Activated naive CD4-positive, alpha-beta T cell treated with anti-CD3 and anti-CD28 coated beads for 36 hours (primary cell): ENCODE measurements at regions not wholly inside any gene's neighbourhood (a gene's known extent, or its start where the extent isn't known, plus 50 kb on each side); places are given as distances from the start of the nearest gene placed in this dataset.

ENCODE experiments used
- CTCF ChIA-PET: fragments of 350-600 bp; sonication (Branson Sonifier 250); formaldehyde crosslinking; loops from one replicate; lab custom pipeline; 2021; ENCODE audit warnings: antibody characterized with exemption; lab: Charles Lee
- DNase-seq: peaks from one replicate; pipeline ENCODE4 v3.0.0-alpha.2; 2020
- H3K27ac Mint-ChIP-seq: one replicate; pipeline ENCODE4 v1.8.0; 2021; ENCODE audit warnings: mild to moderate bottlenecking, mixed read lengths
- H3K27me3 Mint-ChIP-seq: one replicate; pipeline ENCODE4 v1.8.0; 2021; ENCODE audit warnings: low read depth, mixed read lengths
- H3K36me3 Mint-ChIP-seq: one replicate; pipeline ENCODE4 v1.8.0; 2021; ENCODE audit warnings: low read depth, mixed read lengths
- H3K4me1 Mint-ChIP-seq: one replicate; pipeline ENCODE4 v1.8.0; 2021; ENCODE audit warnings: low read depth, mixed read lengths
- H3K4me3 Mint-ChIP-seq: one replicate; pipeline ENCODE4 v1.8.0; 2021; ENCODE audit warnings: mild to moderate bottlenecking, moderate library complexity, mixed read lengths
- H3K9me3 Mint-ChIP-seq: one replicate; pipeline ENCODE4 v1.8.0; 2021; ENCODE audit warnings: mixed read lengths
- intact Hi-C: fragments of 100-400 bp; cut with micrococcal nuclease; formaldehyde crosslinking; loops from one replicate; pipeline ENCODE4 v1.15.1; 2023

- H3K4me3 Mint-ChIP-seq: no peak overlapping the region
- H3K4me1 Mint-ChIP-seq: peaks cover 3% of the 10 kb centered on the region
- H3K36me3 Mint-ChIP-seq: no peaks in the 10 kb centered on the region
- H3K27me3 Mint-ChIP-seq: no peaks in the 10 kb centered on the region
- no peak overlapping the region for H3K27ac Mint-ChIP-seq
- no peak for DNase-seq
- CTCF ChIA-PET: interaction anchor here (0.7 to 0.8 kb wide), 3 partner anchors 19 to 282 kb away, joined by 3 read pairs; no protein-coding TSS in a partner anchor
- intact Hi-C loops: no loop called here
- peaks cover 1% of the 10 kb centered on the region for H3K9me3 Mint-ChIP-seq
These were observed 370.6 kb upstream of the MAN1A1 start for GRCh38 chr6:119720160-119720559.

- H3K9me3 Mint-ChIP-seq: no peaks in the 10 kb centered on the region
- H3K4me3 Mint-ChIP-seq: no peak overlapping the region
- no peaks in the 10 kb centered on the region for H3K36me3 Mint-ChIP-seq
- intact Hi-C loops: no loop called here
- H3K4me1 Mint-ChIP-seq: peaks cover 3% of the 10 kb centered on the region
- CTCF ChIA-PET: no interaction called here
- no peak for DNase-seq
- no peak overlapping the region for H3K27ac Mint-ChIP-seq
- H3K27me3 Mint-ChIP-seq: no peaks in the 10 kb centered on the region
These were observed 368.4 kb upstream of the MAN1A1 start for GRCh38 chr6:119717942-119718341.

GRCh38 chr6:119716668-119717270 lies 367.2 kb upstream of the MAN1A1 start:
- peaks cover 3% of the 10 kb centered on the region for H3K4me1 Mint-ChIP-seq
- no peaks in the 10 kb centered on the region for H3K27me3 Mint-ChIP-seq
- no peaks in the 10 kb centered on the region for H3K9me3 Mint-ChIP-seq
- intact Hi-C loops: no loop called here
- CTCF ChIA-PET: no interaction called here
- no peak overlapping the region for H3K27ac Mint-ChIP-seq
- no peak overlapping the region for H3K4me3 Mint-ChIP-seq
- no peak for DNase-seq
- no peaks in the 10 kb centered on the region for H3K36me3 Mint-ChIP-seq

- intact Hi-C loops: no loop called here
- CTCF ChIA-PET: no interaction called here
- DNase-seq: no peak
- Mint-ChIP-seq H3K4me1 (peaks cover 3% of the 10 kb centered on the region), H3K4me3 (no peak overlapping the region), H3K27me3 (no peaks in the 10 kb centered on the region), H3K9me3 (no peaks in the 10 kb centered on the region), H3K27ac (no peak overlapping the region), H3K36me3 (no peaks in the 10 kb centered on the region)
These were observed 364.3 kb upstream of the MAN1A1 start for GRCh38 chr6:119713903-119714302.

- intact Hi-C loops: no loop called here
- Mint-ChIP-seq H3K4me1 (no peaks in the 10 kb centered on the region), H3K27me3 (no peaks in the 10 kb centered on the region), H3K9me3 (no peaks in the 10 kb centered on the region), H3K27ac (no peak overlapping the region), H3K4me3 (no peak overlapping the region), H3K36me3 (no peaks in the 10 kb centered on the region)
- CTCF ChIA-PET: no interaction called here
- no peak for DNase-seq
These were observed 337.1 kb upstream of the MAN1A1 start for GRCh38 chr6:119686644-119687043.

GRCh38 chr6:119686240-119686639 lies 336.7 kb upstream of the MAN1A1 start:
- DNase-seq: no peak
- H3K36me3 Mint-ChIP-seq: no peaks in the 10 kb centered on the region
- H3K9me3 Mint-ChIP-seq: no peaks in the 10 kb centered on the region
- H3K4me1 Mint-ChIP-seq: no peaks in the 10 kb centered on the region
- H3K27ac Mint-ChIP-seq: no peak overlapping the region
- intact Hi-C loops: no loop called here
- no peak overlapping the region for H3K4me3 Mint-ChIP-seq
- no peaks in the 10 kb centered on the region for H3K27me3 Mint-ChIP-seq
- CTCF ChIA-PET: no interaction called here

- CTCF ChIA-PET: no interaction called here
- intact Hi-C loops: no loop called here
- Mint-ChIP-seq H3K4me3 (no peak overlapping the region), H3K9me3 (no peaks in the 10 kb centered on the region), H3K4me1 (no peaks in the 10 kb centered on the region), H3K36me3 (no peaks in the 10 kb centered on the region), H3K27ac (no peak overlapping the region), H3K27me3 (no peaks in the 10 kb centered on the region)
- no peak for DNase-seq
These were observed 334.1 kb upstream of the MAN1A1 start for GRCh38 chr6:119683671-119684070.

GRCh38 chr6:119683031-119683430 lies 333.5 kb upstream of the MAN1A1 start:
- Mint-ChIP-seq H3K4me1 (no peaks in the 10 kb centered on the region), H3K9me3 (no peaks in the 10 kb centered on the region), H3K36me3 (no peaks in the 10 kb centered on the region), H3K27ac (no peak overlapping the region), H3K27me3 (no peaks in the 10 kb centered on the region), H3K4me3 (no peak overlapping the region)
- intact Hi-C loops: no loop called here
- CTCF ChIA-PET: no interaction called here
- no peak for DNase-seq

- H3K36me3 Mint-ChIP-seq: no peaks in the 10 kb centered on the region
- CTCF ChIA-PET: no interaction called here
- H3K4me1 Mint-ChIP-seq: no peaks in the 10 kb centered on the region
- H3K27me3 Mint-ChIP-seq: no peaks in the 10 kb centered on the region
- intact Hi-C loops: no loop called here
- no peak for DNase-seq
- H3K27ac Mint-ChIP-seq: no peak overlapping the region
- no peak overlapping the region for H3K4me3 Mint-ChIP-seq
- no peaks in the 10 kb centered on the region for H3K9me3 Mint-ChIP-seq
These were observed 329.4 kb upstream of the MAN1A1 start for GRCh38 chr6:119678961-119679360.

GRCh38 chr6:119677384-119677783 lies 327.8 kb upstream of the MAN1A1 start:
- H3K9me3 Mint-ChIP-seq: no peaks in the 10 kb centered on the region
- no peak overlapping the region for H3K4me3 Mint-ChIP-seq
- H3K4me1 Mint-ChIP-seq: no peaks in the 10 kb centered on the region
- no peaks in the 10 kb centered on the region for H3K36me3 Mint-ChIP-seq
- intact Hi-C loops: no loop called here
- CTCF ChIA-PET: no interaction called here
- DNase-seq: no peak
- H3K27ac Mint-ChIP-seq: no peak overlapping the region
- H3K27me3 Mint-ChIP-seq: no peaks in the 10 kb centered on the region

- H3K4me1 Mint-ChIP-seq: no peaks in the 10 kb centered on the region
- intact Hi-C loops: no loop called here
- no peaks in the 10 kb centered on the region for H3K9me3 Mint-ChIP-seq
- no peaks in the 10 kb centered on the region for H3K27me3 Mint-ChIP-seq
- no peaks in the 10 kb centered on the region for H3K36me3 Mint-ChIP-seq
- no peak overlapping the region for H3K4me3 Mint-ChIP-seq
- CTCF ChIA-PET: no interaction called here
- no peak overlapping the region for H3K27ac Mint-ChIP-seq
- no peak for DNase-seq
These were observed 327.4 kb upstream of the MAN1A1 start for GRCh38 chr6:119676961-119677360.

GRCh38 chr6:119676230-119676629 lies 326.7 kb upstream of the MAN1A1 start:
- Mint-ChIP-seq H3K4me1 (no peaks in the 10 kb centered on the region), H3K36me3 (no peaks in the 10 kb centered on the region), H3K4me3 (no peak overlapping the region), H3K27ac (no peak overlapping the region), H3K9me3 (no peaks in the 10 kb centered on the region), H3K27me3 (no peaks in the 10 kb centered on the region)
- DNase-seq: no peak
- intact Hi-C loops: no loop called here
- CTCF ChIA-PET: no interaction called here

GRCh38 chr6:119673741-119674140 lies 324.2 kb upstream of the MAN1A1 start:
- Mint-ChIP-seq H3K27me3 (no peaks in the 10 kb centered on the region), H3K4me3 (no peak overlapping the region), H3K4me1 (no peaks in the 10 kb centered on the region), H3K36me3 (no peaks in the 10 kb centered on the region), H3K27ac (no peak overlapping the region), H3K9me3 (no peaks in the 10 kb centered on the region)
- intact Hi-C loops: no loop called here
- DNase-seq: no peak
- CTCF ChIA-PET: interaction anchor here (0.7 kb wide), 1 partner anchor 672 kb away, joined by 3 read pairs; no protein-coding TSS in a partner anchor
